Posterior vena cava (tissue), 2 donors: ENCODE measurements at regions not wholly inside any gene's neighbourhood (a gene's known extent, or its start where the extent isn't known, plus 50 kb on each side); places are given as distances from the start of the nearest gene placed in this dataset.

ENCODE experiments used
- DNase-seq: peaks from one replicate; pipeline ENCODE4 v3.0.0-alpha.2; 2020; ENCODE audit warnings: low spot score
- intact Hi-C, 2 donors: fragments of 100-400 bp; cut with DNase I; formaldehyde crosslinking; loops; one replicate each; pipeline versions ENCODE4 v1.14.1 to v1.14.2; 2022 to 2023
- donor health status: DM: yes; HTN: yes; CAD: no.
- donor health status: DM: yes; HTN: yes; CAD: no.

DNA sequence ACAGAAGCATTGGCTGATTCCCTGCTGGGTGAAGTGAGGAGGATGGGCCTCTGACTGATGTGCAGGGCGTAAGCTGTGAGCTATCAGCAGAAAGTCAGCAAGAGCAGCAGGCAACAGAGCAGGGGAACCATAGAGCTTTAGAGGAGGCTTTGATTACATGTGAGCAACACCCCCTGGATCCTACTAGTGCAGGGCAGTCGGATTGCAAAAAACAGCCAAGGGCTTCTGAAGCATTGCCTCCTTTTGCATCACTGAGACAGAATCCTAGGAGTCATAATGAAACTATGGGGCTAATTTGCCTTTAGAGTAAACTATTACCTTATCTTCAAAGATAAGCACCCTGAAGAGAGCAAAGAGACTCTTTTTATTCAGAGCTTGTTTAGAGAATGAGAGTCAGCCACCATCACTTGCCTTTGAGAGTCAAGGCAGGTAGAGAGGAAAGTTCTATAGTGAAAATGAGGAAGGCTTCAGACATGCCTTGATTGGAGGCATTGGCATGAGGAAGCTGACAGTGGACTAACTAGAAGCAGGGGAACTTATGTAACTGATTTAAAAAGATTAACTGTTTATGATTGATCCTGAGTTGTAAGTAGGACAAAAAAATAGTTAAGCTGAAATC lies 420.3 kb downstream of the PDHA2 start:
- no peak for DNase-seq
- intact Hi-C loops, result no loop called here

DNA sequence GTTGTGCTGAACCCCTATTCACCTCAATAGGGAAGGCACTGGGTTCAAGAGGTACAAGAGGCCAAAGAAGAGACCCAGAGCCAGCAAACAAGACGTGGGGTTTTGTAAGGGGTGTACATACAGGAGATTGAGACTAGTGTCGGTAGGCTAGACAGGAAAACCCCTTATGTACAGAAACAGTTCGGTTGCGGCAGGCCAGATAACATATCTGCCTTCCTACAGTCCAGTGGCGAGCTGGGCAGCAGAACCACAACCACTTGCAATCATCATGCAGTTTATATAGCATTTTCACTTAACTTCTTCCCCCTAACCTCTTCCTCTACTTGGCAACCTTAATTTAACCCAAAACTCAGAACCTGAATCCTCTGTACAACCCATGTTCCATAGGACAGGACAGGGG lies 422.2 kb downstream of the PDHA2 start:
- DNase-seq, result no peak
- intact Hi-C loops, result no loop called here

DNA sequence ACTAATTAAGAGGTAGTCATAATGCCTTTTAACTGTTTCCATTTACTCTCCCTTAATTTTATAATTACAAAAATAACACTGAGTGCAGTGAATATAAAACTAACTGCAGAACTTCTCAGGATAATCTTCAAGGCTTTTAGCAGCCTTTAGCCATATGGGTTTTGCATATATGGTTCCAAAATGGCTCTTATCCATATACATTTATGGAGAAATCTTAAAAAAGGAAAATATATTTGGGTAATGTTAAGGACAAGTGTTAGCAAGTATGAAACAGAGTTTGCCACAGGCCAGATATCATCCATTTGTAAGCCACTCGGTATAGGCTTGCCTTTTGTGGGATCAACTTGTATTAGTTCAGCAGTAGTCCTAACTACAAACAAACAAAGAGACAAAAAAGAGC lies 423.4 kb downstream of the PDHA2 start:
- intact Hi-C loops, result no loop called here
- DNase-seq, result no peak

GRCh38 chr4:96264941-96265463 lies 425.1 kb downstream of the PDHA2 start:
- intact Hi-C loops, result no loop called here
- DNase-seq, result no peak

DNA sequence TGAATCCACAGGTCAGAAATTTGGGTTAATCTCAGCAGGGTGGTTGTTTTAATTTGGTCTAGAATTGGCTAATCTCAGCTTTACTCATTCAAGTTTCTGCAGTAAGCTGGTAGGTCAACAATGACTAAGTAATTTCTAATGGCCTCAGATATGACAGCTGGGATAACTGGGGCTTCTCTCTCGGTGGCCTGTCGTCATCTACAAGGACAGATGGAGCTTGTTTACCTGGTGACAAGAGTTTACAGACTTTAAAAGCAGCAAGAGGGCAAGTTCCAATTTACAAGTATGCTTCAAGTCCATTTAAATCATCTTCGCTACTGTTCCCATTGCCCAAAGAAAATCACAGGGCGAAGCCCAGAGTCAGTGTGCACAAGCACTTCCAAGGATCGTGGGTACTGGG lies 453.9 kb downstream of the PDHA2 start:
- intact Hi-C loops, result no loop called here
- DNase-seq, result no peak

GRCh38 chr4:96295143-96295741 lies 455.3 kb downstream of the PDHA2 start:
- no peak for DNase-seq
- intact Hi-C loops, result no loop called here

DNA sequence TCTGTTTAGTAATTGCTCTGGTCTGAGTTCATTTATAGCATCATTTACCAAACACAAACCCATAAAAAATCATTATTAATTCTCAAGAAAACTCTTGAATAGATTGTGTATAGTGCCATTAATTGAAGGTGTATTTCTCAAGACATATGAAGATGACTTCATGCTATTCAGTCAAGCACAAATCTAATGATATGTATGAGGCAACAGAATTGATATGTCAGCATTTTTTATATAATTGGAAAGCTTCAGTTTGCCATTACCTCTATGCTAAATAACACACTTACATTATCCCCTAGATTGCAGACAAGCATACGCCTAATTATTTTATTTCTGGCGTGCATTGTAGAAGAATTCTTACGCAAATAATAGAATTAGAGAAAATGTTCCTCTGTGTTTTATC lies 461.8 kb downstream of the PDHA2 start:
- intact Hi-C loops, result no loop called here
- no peak for DNase-seq

DNA sequence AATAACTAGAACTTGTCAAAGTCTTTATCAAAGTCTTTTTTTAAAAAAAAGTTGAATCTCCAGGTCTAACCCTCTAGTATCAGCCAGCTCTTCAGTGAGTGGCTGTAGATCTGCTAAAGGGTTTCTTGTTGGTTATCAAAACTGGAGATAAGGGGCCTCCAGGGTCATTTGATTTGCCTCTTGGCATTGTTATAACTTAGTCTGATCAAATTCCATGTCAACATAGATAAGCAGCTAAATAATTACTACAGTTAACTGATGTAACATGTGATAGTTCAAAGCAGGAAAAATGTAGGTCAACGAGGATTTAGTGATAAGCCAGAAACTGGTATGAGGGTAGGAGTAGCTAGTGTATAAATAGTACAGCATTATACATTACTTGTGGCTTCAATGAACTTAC lies 465.1 kb downstream of the PDHA2 start:
- intact Hi-C loops, result no loop called here
- no peak for DNase-seq

DNA sequence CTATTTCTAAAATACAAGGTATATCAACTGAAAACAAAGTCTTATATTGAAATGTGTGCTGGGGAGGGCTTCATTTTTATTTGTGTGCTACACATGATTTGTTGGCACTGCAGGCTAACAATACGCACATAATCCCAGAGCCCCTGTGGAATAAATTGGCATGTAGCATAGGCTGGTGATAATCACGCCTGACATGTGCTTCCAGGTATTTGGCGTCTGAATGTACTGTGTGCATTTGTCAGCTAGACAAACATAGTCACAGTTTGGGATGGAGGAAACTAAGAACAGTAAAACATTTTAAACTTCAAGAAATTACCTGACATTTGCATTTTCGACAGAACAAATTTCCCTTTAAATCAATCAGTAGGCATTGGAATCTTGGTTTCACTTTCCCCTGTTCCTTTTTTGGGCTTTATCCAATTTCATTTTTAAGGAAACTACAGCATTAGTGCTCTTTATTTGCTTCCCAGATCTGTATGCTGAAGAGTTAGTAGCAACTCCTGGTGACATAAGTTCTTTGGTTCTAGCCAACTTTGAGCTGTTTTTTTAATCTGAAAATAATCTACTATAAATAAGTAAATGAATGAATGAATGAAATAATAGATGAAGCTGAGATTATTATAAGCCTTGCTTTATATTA lies 472.3 kb downstream of the PDHA2 start:
- no peak for DNase-seq
- intact Hi-C loops, result no loop called here

DNA sequence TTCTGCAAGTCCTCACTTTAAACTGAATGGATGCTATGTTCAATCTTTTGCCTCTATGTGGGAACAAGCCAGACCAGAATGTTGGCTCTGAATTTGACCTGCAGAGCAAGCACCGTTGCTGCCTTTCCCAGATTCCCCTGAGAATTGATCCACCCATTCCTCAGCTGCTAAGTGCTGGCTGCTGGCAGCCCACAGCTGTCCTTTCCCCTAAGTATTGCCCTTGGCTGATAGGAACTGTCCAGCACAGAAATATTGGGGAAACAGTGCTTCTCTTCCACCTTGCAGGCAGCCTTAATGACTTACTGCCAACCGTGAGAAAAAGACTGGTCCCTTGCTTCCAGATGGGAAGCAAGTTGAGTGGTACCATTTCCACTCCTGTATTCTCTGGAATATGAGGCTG lies 475.9 kb downstream of the PDHA2 start:
- intact Hi-C loops, result no loop called here
- DNase-seq, result no peak

GRCh38 chr4:96316776-96317175 lies 476.9 kb downstream of the PDHA2 start:
- DNase-seq, result no peak
- intact Hi-C loops, result no loop called here

- intact Hi-C loops, result no loop called here
- no peak for DNase-seq
Measured at GRCh38 chr4:96317891-96318290, 478.0 kb downstream of the PDHA2 start.

DNA sequence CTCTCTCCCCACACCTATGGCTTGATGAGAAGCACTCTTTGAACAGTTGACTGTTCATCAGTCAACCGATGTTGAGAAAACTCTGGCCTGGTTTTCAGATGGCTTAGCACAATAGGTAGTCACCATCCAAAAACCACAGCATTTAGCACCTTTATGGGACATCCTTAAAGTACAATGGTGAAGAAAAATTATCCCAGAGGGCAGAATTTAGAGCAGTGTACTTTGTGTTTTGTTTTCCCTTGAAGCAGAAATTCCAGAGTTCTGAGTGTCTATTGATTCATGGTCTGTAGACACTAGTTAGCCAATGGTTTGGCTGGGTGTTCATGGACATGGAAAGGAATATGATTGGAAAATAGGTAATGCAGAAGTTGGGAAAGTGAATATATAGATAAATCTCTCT lies 487.0 kb downstream of the PDHA2 start:
- intact Hi-C loops, result no loop called here
- no peak for DNase-seq

DNA sequence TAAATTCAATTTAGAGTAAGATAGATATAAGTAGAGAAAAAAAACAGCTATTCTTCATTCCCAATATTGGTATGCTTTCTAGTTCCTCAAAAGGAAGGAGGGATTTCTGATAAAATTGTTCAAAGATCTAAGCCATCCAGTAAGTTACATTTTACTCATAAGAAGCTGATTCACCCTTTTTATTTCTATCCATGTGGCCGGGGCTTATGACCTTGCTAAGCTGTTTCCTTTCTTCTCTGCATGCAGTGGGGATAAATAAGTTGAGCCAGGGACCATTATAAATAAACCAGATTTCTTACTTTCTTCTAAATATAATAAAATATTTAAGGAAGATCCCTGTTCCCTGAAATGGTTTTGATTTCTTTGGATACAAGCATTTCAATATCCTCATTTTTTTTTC lies 502.3 kb downstream of the PDHA2 start:
- DNase-seq, result no peak
- intact Hi-C loops, result no loop called here

GRCh38 chr4:96342790-96343455 lies 503.0 kb downstream of the PDHA2 start:
- DNase-seq, result no peak
- intact Hi-C loops, result no loop called here

- intact Hi-C loops, result no loop called here
- no peak for DNase-seq
Measured at GRCh38 chr4:96343836-96344235, 503.9 kb downstream of the PDHA2 start.

- no peak for DNase-seq
- intact Hi-C loops, result no loop called here
Measured at GRCh38 chr4:96347582-96347981, 507.7 kb downstream of the PDHA2 start.

DNA sequence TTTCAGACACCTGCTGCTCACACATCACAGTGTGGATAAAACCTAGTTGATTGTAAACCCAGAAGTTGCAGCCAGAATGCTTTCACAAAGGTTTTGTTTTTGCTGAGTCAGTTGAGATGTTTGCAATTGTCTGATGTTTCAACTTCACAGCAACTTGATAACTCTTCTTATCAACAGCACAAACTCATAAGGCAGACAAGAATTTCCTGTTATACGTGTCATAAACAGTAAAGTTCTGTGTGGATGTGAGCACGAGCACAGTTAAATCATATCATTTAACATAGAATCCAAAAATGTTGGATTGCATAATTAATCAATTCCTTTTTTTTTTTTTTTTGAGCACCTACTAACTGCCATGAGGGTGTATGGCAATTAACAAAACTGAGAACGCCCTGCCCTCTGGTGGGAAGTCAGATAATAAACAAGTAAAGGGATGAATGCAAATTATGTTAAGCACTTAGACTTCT lies 512.2 kb downstream of the PDHA2 start:
- intact Hi-C loops, result no loop called here
- DNase-seq, result no peak

- intact Hi-C loops, result no loop called here
- DNase-seq, result no peak
Measured at GRCh38 chr4:96354036-96354712, 514.3 kb downstream of the PDHA2 start.

DNA sequence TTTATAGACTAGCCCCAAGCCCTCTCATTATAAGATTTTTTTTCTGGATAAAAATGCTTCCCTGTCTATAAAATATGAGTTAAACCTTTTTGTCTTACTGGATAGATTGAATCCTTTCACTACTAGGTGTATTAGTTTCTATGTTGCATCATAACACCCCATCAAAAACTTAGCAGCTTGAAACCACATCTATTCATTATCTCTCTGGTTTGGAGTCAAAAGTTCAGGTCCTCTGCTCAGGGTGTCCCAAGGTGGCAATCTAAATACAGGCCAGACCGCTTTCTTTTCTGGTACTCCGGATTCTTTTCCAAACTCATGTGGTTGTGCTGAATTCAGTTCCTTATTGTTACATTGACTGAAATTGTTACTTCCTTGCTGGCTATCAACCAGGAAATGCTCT lies 515.5 kb downstream of the PDHA2 start:
- no peak for DNase-seq
- intact Hi-C loops, result no loop called here
